Peyer's patch (tissue), 4 donors: ENCODE measurements at regions not wholly inside any gene's neighbourhood (a gene's known extent, or its start where the extent isn't known, plus 50 kb on each side); places are given as distances from the start of the nearest gene placed in this dataset.

Experiments used
- DNase-seq, 3 donors: peaks; one replicate each; pipeline ENCODE4 v3.0.0-alpha.2; 2017 to 2019
- H3K27ac ChIP-seq, 4 donors: fragments of 200-600 bp; sonication (generic); one replicate each; pipeline ENCODE4 v1.5.1; 2016 to 2019
- H3K27me3 ChIP-seq, 2 donors: fragments of 200-600 bp; sonication (generic); one replicate each; pipeline ENCODE4 v1.5.1; 2019
- H3K36me3 ChIP-seq, 3 donors: fragments of 200-600 bp; sonication (generic); one replicate each; pipeline ENCODE4 v1.5.1; 2016 to 2019
- H3K4me1 ChIP-seq, 4 donors: fragments of 200-600 bp; sonication (generic); one replicate each; pipeline ENCODE4 v1.5.1; 2016 to 2019
- H3K4me3 ChIP-seq, 4 donors: fragments of 200-600 bp; sonication (generic); 1 replicate in 3 of 4; 2 replicates in 1 of 4; pipeline ENCODE4 v1.5.1; 2016 to 2019; ENCODE audit warnings: mild to moderate bottlenecking in 1 of 4
- H3K9me3 ChIP-seq, 4 donors: fragments of 200-600 bp; sonication (generic); one replicate each; pipeline ENCODE4 v1.5.1; 2016 to 2019; ENCODE audit warnings: mild to moderate bottlenecking in 1 of 4
- CTCF ChIP-seq, 6 experiments: fragments of 450-650 bp in 4 of 6; fragments of 200-600 bp in 2 of 6; sonication (generic) in 1 of 6; IDR thresholded peaks; one replicate each; pipeline ENCODE4 v1.5.1; 2017 to 2019; ENCODE audit warnings: antibody characterized with exemption in 6 of 6, mild to moderate bottlenecking in 3 of 6, moderate library complexity in 1 of 6
- POLR2A ChIP-seq, 2 donors: fragments of 450-650 bp; IDR thresholded peaks; one replicate each; pipeline ENCODE4 v1.5.1; 2017; ENCODE audit warnings: antibody characterized with exemption in 2 of 2, mild to moderate bottlenecking in 2 of 2, moderate library complexity in 2 of 2

- Histone ChIP-seq H3K36me3 (no peaks in the 10 kb centered on the region), H3K27ac (peak overlapping the region; percentile 19 to 88 (median 54)), H3K27me3 (no peaks in the 10 kb centered on the region), H3K4me3 (peak overlapping the region in 2 of 4 donors; percentile 8 to 15), H3K4me1 (peaks cover 0 to 62% (median 36%) of the 10 kb centered on the region in 4 donors), H3K9me3 (no peaks in the 10 kb centered on the region)
- DNase-seq, result peak in 2 of 3 donors; percentile 56 to 59
- TF ChIP-seq CTCF (IDR thresholded peaks at IDR 0.05) (no peak), POLR2A (IDR thresholded peaks at IDR 0.05) (no peak)
These were observed 98.5 kb upstream of the RUNX3 start for GRCh38 chr1:25028587-25028906.

- TF ChIP-seq CTCF (IDR thresholded peaks at IDR 0.05) (no peak), POLR2A (IDR thresholded peaks at IDR 0.05) (no peak)
- no peaks in the 10 kb centered on the region for H3K9me3 ChIP-seq
- no peaks in the 10 kb centered on the region for H3K36me3 ChIP-seq
- no peak for DNase-seq
- no peaks in the 10 kb centered on the region for H3K27me3 ChIP-seq
- H3K27ac ChIP-seq, result peak overlapping the region; percentile 19 to 88 (median 54)
- H3K4me1 ChIP-seq, result peaks cover 0 to 60% (median 36%) of the 10 kb centered on the region in 4 donors
- H3K4me3 ChIP-seq, result no peak overlapping the region
These were observed 97.9 kb upstream of the RUNX3 start for GRCh38 chr1:25027822-25028586.

GRCh38 chr1:25026730-25027450, 96.8 kb upstream of the RUNX3 start:
- H3K27me3 ChIP-seq, result no peaks in the 10 kb centered on the region
- peak overlapping the region in 1 of 4 donors; percentile 92 for H3K27ac ChIP-seq
- H3K4me3 ChIP-seq, result no peak overlapping the region
- no peak for DNase-seq
- peaks cover 0 to 60% (median 30%) of the 10 kb centered on the region in 4 donors for H3K4me1 ChIP-seq
- H3K9me3 ChIP-seq, result no peaks in the 10 kb centered on the region
- no peaks in the 10 kb centered on the region for H3K36me3 ChIP-seq
- TF ChIP-seq POLR2A (IDR thresholded peaks at IDR 0.05), result no peak
- TF ChIP-seq CTCF (IDR thresholded peaks at IDR 0.05), result no peak

- no peak for DNase-seq
- Histone ChIP-seq H3K27ac (peak overlapping the region in 1 of 4 donors; percentile 92), H3K4me3 (no peak overlapping the region), H3K9me3 (no peaks in the 10 kb centered on the region), H3K4me1 (peaks cover 0 to 58% (median 34%) of the 10 kb centered on the region in 4 donors), H3K27me3 (no peaks in the 10 kb centered on the region), H3K36me3 (no peaks in the 10 kb centered on the region)
- TF ChIP-seq CTCF (IDR thresholded peaks at IDR 0.05), result no peak
- TF ChIP-seq POLR2A (IDR thresholded peaks at IDR 0.05), result no peak
These were observed 96.2 kb upstream of the RUNX3 start for GRCh38 chr1:25026304-25026703.

GRCh38 chr1:25024615-25025350, 94.7 kb upstream of the RUNX3 start:
- Histone ChIP-seq H3K4me1 (peaks cover 0 to 56% (median 36%) of the 10 kb centered on the region in 4 donors), H3K9me3 (no peaks in the 10 kb centered on the region), H3K27ac (peak overlapping the region; percentile 87 to 92 (median 92)), H3K27me3 (no peaks in the 10 kb centered on the region), H3K36me3 (no peaks in the 10 kb centered on the region), H3K4me3 (no peak overlapping the region)
- TF ChIP-seq CTCF (IDR thresholded peaks at IDR 0.05) (no peak), POLR2A (IDR thresholded peaks at IDR 0.05) (no peak)
- no peak for DNase-seq
